ENCODE measurements at regions not wholly inside any gene's neighbourhood (a gene's known extent, or its start where the extent isn't known, plus 50 kb on each side); places are given as distances from the start of the nearest gene placed in this dataset.
A peak's percentile ranks its signal among the peaks of the same experiment; 100 is the strongest.

- no peak for TF ChIP-seq ZNF592 (IDR thresholded peaks at IDR 0.05)
- no peak for TF ChIP-seq RCOR1 (conservative IDR thresholded peaks at IDR 0.05; ENCODE audit: low read depth, low read length)
- TF ChIP-seq ZBTB11 (CRISPR knock-in tag; IDR thresholded peaks at IDR 0.05) = no peak
Observed at GRCh38 chr5:68151812-68152211, 63.7 kb upstream of the PIK3R1 start (continued).

GRCh38 chr5:68149189-68149588, 66.4 kb upstream of the PIK3R1 start:
- ATAC-seq (peak; percentile 65), FAIRE-seq (peak; percentile 7), DNase-seq (ENCODE audit: low read depth, low spot score) (no peak)
- Histone ChIP-seq H2AFZ (ENCODE audit: control insufficient read depth, low read depth, low read length) (peak overlapping the region; percentile 2), H3K4me2 (ENCODE audit: control insufficient read depth, insufficient read depth) (no peak overlapping the region), H3K4me3 (no peak overlapping the region), H3K27me3 (replicated peaks in 1 of 2; ENCODE audit: control insufficient read depth in 2 of 2, insufficient read depth in 2 of 2, low read length in 1 of 2) (no peaks in the 10 kb centered on the region), H4K20me1 (ENCODE audit: control insufficient read depth, insufficient read depth) (no peaks in the 10 kb centered on the region), H3K9me3 (replicated peaks; ENCODE audit: control insufficient read depth, insufficient read depth, low read length) (no peaks in the 10 kb centered on the region; the same call in 2 of the 3 replicates), H3K4me1 (ENCODE audit: control insufficient read depth, insufficient read depth, low read length) (peaks cover 15% of the 10 kb centered on the region), H3K79me2 (ENCODE audit: control insufficient read depth, insufficient read depth, low read length) (no peaks in the 10 kb centered on the region), H3K27ac (ENCODE audit: control insufficient read depth, insufficient read depth) (no peak overlapping the region), H3K9ac (ENCODE audit: control insufficient read depth, insufficient read depth, low read length) (no peak overlapping the region), H3K36me3 (ENCODE audit: control insufficient read depth in 2 of 2, insufficient read depth in 2 of 2, low read length in 1 of 2) (no peaks in the 10 kb centered on the region)
- RAD21 ChIA-PET (ENCODE audit: unreplicated experiment) = no interaction called here
- BruUV-seq (replicated peaks) = no TSS peak
- SMC1A ChIA-PET (ENCODE audit: uncharacterized antibody, unreplicated experiment) = interaction anchor here (0.8 kb wide), 1 partner anchor 64 kb away, joined by 3 read pairs; no protein-coding TSS in a partner anchor
- in situ Hi-C loops (cut with MboI) = no loop called here
- POLR2A ChIA-PET = no interaction called here
- WGBS (ENCODE audit: insufficient coverage, insufficient replicate concordance, low lambda C conversion rate, missing lambda C conversion rate) = 66% methylated on average over 2 of the region's 2 CpGs
- CTCF ChIA-PET = no interaction called here
- TF ChIP-seq CREB1 (IDR thresholded peaks at IDR 0.05; ENCODE audit: low read depth) (peak; percentile 69; the same call in 1 of the 2 replicates), JUNB (IDR thresholded peaks at IDR 0.05) (0 out of 2 replicates have a peak, but pooled peaks have one; percentile 14), CREM (IDR thresholded peaks at IDR 0.05; ENCODE audit: low read depth) (peak; percentile 61; the same call in 1 of the 2 replicates), BACH1 (IDR thresholded peaks at IDR 0.05; ENCODE audit: borderline replicate concordance) (no peak), PKNOX1 (IDR thresholded peaks at IDR 0.05) (peak; percentile 48; the same call in 1 of the 2 replicates)
- intact Hi-C loops (cut with micrococcal nuclease; ENCODE audit: unreplicated experiment) = loop anchor here (2.0 to 5.0 kb wide), 2 partner anchors 66 to 342 kb away; partner anchors contain the start of gene PIK3R1
